H1 (cell line): ENCODE measurements at regions not wholly inside any gene's neighbourhood (a gene's known extent, or its start where the extent isn't known, plus 50 kb on each side); places are given as distances from the start of the nearest gene placed in this dataset.

ENCODE experiments used
- CTCF ChIA-PET: fragments of 300-600 bp; sonication (Branson Sonifier 250); formaldehyde crosslinking; loops from one replicate; lab custom pipeline; 2021; ENCODE audit not compliant: partially characterized antibody; lab: Charles Lee
- POLR2A ChIA-PET: fragments of 300-600 bp; sonication (Branson Sonifier 250); formaldehyde crosslinking; loops from one replicate; lab custom pipeline; 2021; ENCODE audit warnings: inconsistent platforms; ENCODE audit not compliant: partially characterized antibody; lab: Charles Lee
- DNase-seq, 2 experiments: peaks; one replicate each; pipeline versions ENCODE4 v3.0.0 to v3.0.0-alpha.2; 2010 to 2022; ENCODE audit warnings: low spot score in 2 of 2, low read depth in 1 of 2, mixed read lengths in 1 of 2
- FAIRE-seq: peaks from 2 replicates; lab custom pipeline; 2011; peaks lifted over from hg19 to GRCh38; lab: Jason Lieb, UNC
- H2AFZ ChIP-seq: 2 replicates; pipeline ENCODE4 v1.8.1; 2012; ENCODE audit warnings: low read length, inconsistent platforms
- H2AK5ac ChIP-seq: 2 replicates; pipeline ENCODE4 v1.6.1; 2013; ENCODE audit warnings: low read depth, low read length
- H2BK120ac ChIP-seq: replicated peaks from 2 replicates; pipeline ENCODE3; 2013; ENCODE audit warnings: low read depth, low read length, inconsistent platforms
- H2BK12ac ChIP-seq: 2 replicates; pipeline ENCODE4 v1.6.1; 2013; ENCODE audit warnings: low read depth, low read length
- H2BK15ac ChIP-seq: 2 replicates; pipeline ENCODE4 v1.6.1; 2013; ENCODE audit warnings: low read length
- H2BK20ac ChIP-seq: 2 replicates; pipeline ENCODE4 v1.6.1; 2013; ENCODE audit warnings: low read length
- H2BK5ac ChIP-seq: 2 replicates; pipeline ENCODE4 v1.6.1; 2013; ENCODE audit warnings: low read depth, low read length
- H3K14ac ChIP-seq: 2 replicates; pipeline ENCODE4 v1.6.1; 2013; ENCODE audit warnings: inconsistent platforms; ENCODE audit not compliant: insufficient read length
- H3K18ac ChIP-seq: 2 replicates; pipeline ENCODE4 v1.6.1; 2013; ENCODE audit warnings: low read length; ENCODE audit errors: extremely low read depth
- H3K23ac ChIP-seq: 2 replicates; pipeline ENCODE4 v1.6.1; 2013; ENCODE audit warnings: inconsistent platforms; ENCODE audit not compliant: insufficient read length
- H3K23me2 ChIP-seq: 2 replicates; pipeline ENCODE4 v1.6.1; 2013; ENCODE audit warnings: low read depth, low read length
- H3K27ac ChIP-seq: 2 replicates; pipeline ENCODE4 v1.6.1; 2011; ENCODE audit warnings: low read depth, low read length, inconsistent platforms
- H3K27me3 ChIP-seq, 4 experiments: replicated peaks in 1 of 4; 1 replicate in 1 of 4; 2 replicates in 3 of 4; pipeline versions ENCODE4 v1.6.1 to v1.8.1; 2011 to 2013; ENCODE audit warnings: low read length in 3 of 4, mild to moderate bottlenecking in 3 of 4, inconsistent platforms in 2 of 4, mixed read lengths in 2 of 4, moderate library complexity in 1 of 4; ENCODE audit not compliant: control insufficient read depth in 3 of 4, insufficient read depth in 3 of 4; ENCODE audit errors: extremely low read depth in 1 of 4
- H3K36me3 ChIP-seq, 4 experiments: 2 replicates each; pipeline versions ENCODE4 v1.6.1 to v1.8.1; 2011 to 2013; ENCODE audit warnings: mild to moderate bottlenecking in 4 of 4, low read length in 3 of 4, moderate library complexity in 2 of 4, control low read depth in 1 of 4, inconsistent platforms in 1 of 4; ENCODE audit not compliant: insufficient read depth in 4 of 4, control insufficient read depth in 2 of 4
- H3K4ac ChIP-seq: replicated peaks from 2 replicates; pipeline ENCODE3; 2013; ENCODE audit warnings: low read length, low read depth, mixed read lengths, inconsistent platforms; ENCODE audit not compliant: insufficient read length
- H3K4me1 ChIP-seq, 4 experiments: replicated peaks in 1 of 4; 1 replicate in 1 of 4; 2 replicates in 3 of 4; pipeline versions ENCODE4 v1.6.1 to v1.8.1; 2011 to 2013; ENCODE audit warnings: low read length in 3 of 4, inconsistent platforms in 2 of 4, mixed read lengths in 1 of 4; ENCODE audit not compliant: insufficient read depth in 4 of 4, control insufficient read depth in 3 of 4
- H3K4me2 ChIP-seq, 2 experiments: 2 replicates each; pipeline versions ENCODE4 v1.6.1 to v1.8.1; 2011 to 2013; ENCODE audit warnings: low read depth in 2 of 2, low read length in 2 of 2, control low read depth in 1 of 2, inconsistent platforms in 1 of 2, mild to moderate bottlenecking in 1 of 2; ENCODE audit not compliant: insufficient read depth in 1 of 2
- H3K4me3 ChIP-seq, 4 experiments: fragments of 200-600, 300-600 bp in 1 of 4; sonication (generic), shearing (Covaris generic), sonication (Bioruptor Twin) in 1 of 4; 2 replicates each; pipeline versions ENCODE4 v1.5.1 to v1.8.1; 2011 to 2016; ENCODE audit warnings: low read length in 4 of 4, low read depth in 3 of 4, control low read depth in 2 of 4, inconsistent platforms in 2 of 4, mild to moderate bottlenecking in 2 of 4, mixed read lengths in 1 of 4, moderate library complexity in 1 of 4; ENCODE audit not compliant: insufficient read depth in 2 of 4; ENCODE audit errors: extremely low read depth in 1 of 4
- H3K56ac ChIP-seq: replicated peaks from 2 replicates; pipeline ENCODE3; 2013; ENCODE audit warnings: low read depth, mild to moderate bottlenecking, mixed read lengths, low read length, inconsistent platforms; ENCODE audit not compliant: insufficient read length
- H3K79me1 ChIP-seq: 2 replicates; pipeline ENCODE4 v1.6.1; 2013; ENCODE audit warnings: low read depth, low read length, control low read depth
- H3K79me2 ChIP-seq, 2 experiments: 2 replicates each; pipeline versions ENCODE4 v1.6.1 to v1.8.1; 2012 to 2013; ENCODE audit warnings: low read length in 2 of 2, mild to moderate bottlenecking in 2 of 2, inconsistent platforms in 1 of 2; ENCODE audit not compliant: insufficient read depth in 2 of 2, control insufficient read depth in 1 of 2
- H3K9ac ChIP-seq, 4 experiments: replicated peaks in 1 of 4; 1 replicate in 1 of 4; 2 replicates in 3 of 4; pipeline versions ENCODE4 v1.6.1 to v1.8.1; 2011 to 2013; ENCODE audit warnings: low read depth in 3 of 4, low read length in 3 of 4, control low read depth in 2 of 4, mild to moderate bottlenecking in 2 of 4, moderate library complexity in 2 of 4, inconsistent platforms in 1 of 4; ENCODE audit errors: extremely low read depth in 1 of 4
- H3K9me3 ChIP-seq, 2 experiments: 2 replicates each; pipeline versions ENCODE4 v1.6.1 to v1.8.1; 2012 to 2013; ENCODE audit warnings: mild to moderate bottlenecking in 2 of 2, moderate library complexity in 2 of 2, control low read depth in 1 of 2, inconsistent platforms in 1 of 2, low read depth in 1 of 2, low read length in 1 of 2, mixed read lengths in 1 of 2; ENCODE audit not compliant: insufficient read depth in 2 of 2
- H4K20me1 ChIP-seq, 2 experiments: replicated peaks in 1 of 2; 2 replicates each; pipeline versions ENCODE3 to v1.8.1; 2011 to 2013; ENCODE audit warnings: inconsistent platforms in 2 of 2, low read length in 2 of 2, mild to moderate bottlenecking in 1 of 2; ENCODE audit not compliant: insufficient read depth in 2 of 2, control insufficient read depth in 1 of 2
- H4K5ac ChIP-seq: 2 replicates; pipeline ENCODE4 v1.6.1; 2013; ENCODE audit warnings: low read length, low read depth, mixed read lengths, inconsistent platforms; ENCODE audit not compliant: insufficient read length
- H4K8ac ChIP-seq: 2 replicates; pipeline ENCODE4 v1.8.0; 2013; ENCODE audit warnings: mild to moderate bottlenecking, moderate library complexity, low read length, inconsistent platforms; ENCODE audit not compliant: insufficient read depth; ENCODE audit errors: extremely low read depth
- H4K91ac ChIP-seq: replicated peaks from 2 replicates; pipeline ENCODE3; 2013; ENCODE audit warnings: low read length, mixed read lengths, inconsistent platforms; ENCODE audit not compliant: insufficient read length
- CBX8 ChIP-seq: fragments of 300-800, 300-1000 bp; sonication (generic); IDR thresholded peaks from 2 replicates; pipeline ENCODE4 v1.7.1; 2016; ENCODE audit warnings: low read depth, low read length, borderline replicate concordance
- FOSL1 ChIP-seq: IDR thresholded peaks from 2 replicates; pipeline ENCODE4 v1.6.1; 2011; ENCODE audit warnings: mild to moderate bottlenecking, low read depth, low read length, moderate library complexity; ENCODE audit not compliant: insufficient read depth
- KDM5A ChIP-seq: fragments of 200-600 bp; IDR thresholded peaks from 2 replicates; pipeline ENCODE4 v1.7.1; 2012; ENCODE audit warnings: mild to moderate bottlenecking, low read length, inconsistent platforms, mixed read lengths
- POU5F1 ChIP-seq: IDR thresholded peaks from 2 replicates; pipeline ENCODE4 v1.6.1; 2011; ENCODE audit warnings: low read depth, mild to moderate bottlenecking, low read length, moderate library complexity
- SIRT6 ChIP-seq: IDR thresholded peaks from one replicate; pipeline ENCODE4 v1.7.1; 2012; ENCODE audit warnings: low read length, inconsistent platforms
- SRF ChIP-seq: IDR thresholded peaks from 2 replicates; pipeline ENCODE4 v1.6.1; 2011; ENCODE audit warnings: mild to moderate bottlenecking, low read depth, low read length, moderate library complexity
- TAF7 ChIP-seq: optimal IDR thresholded peaks from 2 replicates; pipeline ENCODE3; 2011; ENCODE audit warnings: low read depth, mild to moderate bottlenecking, inconsistent platforms, low read length, moderate library complexity, borderline replicate concordance
- WGBS, 2 experiments: shearing (Covaris generic) in 1 of 2; methylation state at CpG; one replicate each; pipeline versions ENCODE4 v1.1.6 to v1.1.7; 2013 to 2015; ENCODE audit warnings: low lambda C conversion rate in 2 of 2, mixed read lengths in 2 of 2, inconsistent platforms in 1 of 2, low coverage in 1 of 2, missing lambda C conversion rate in 1 of 2; ENCODE audit not compliant: insufficient replicate concordance in 2 of 2, insufficient coverage in 1 of 2, insufficient read length in 1 of 2; ENCODE audit errors: extremely low coverage in 1 of 2, missing lambda C conversion rate in 1 of 2; 5-methylcytosine and 5-hydroxymethylcytosine counted together
- TF ChIP-seq, protein P1 (sequence below): IDR thresholded peaks from 2 replicates; pipeline ENCODE4 v1.6.1; 2012; ENCODE audit warnings: low read length, inconsistent platforms
- TF ChIP-seq, protein P2 (sequence below): IDR thresholded peaks from 2 replicates; pipeline ENCODE4 v1.6.1; 2012; ENCODE audit warnings: inconsistent platforms
- TF ChIP-seq, protein P3 (sequence below): IDR thresholded peaks from 2 replicates; pipeline ENCODE4 v1.6.1; 2011; ENCODE audit warnings: low read length, improper control_type of control experiment
- TF ChIP-seq, protein P4 (sequence below): IDR thresholded peaks from 2 replicates; pipeline ENCODE4 v1.6.1; 2012; ENCODE audit warnings: inconsistent platforms

DNA sequence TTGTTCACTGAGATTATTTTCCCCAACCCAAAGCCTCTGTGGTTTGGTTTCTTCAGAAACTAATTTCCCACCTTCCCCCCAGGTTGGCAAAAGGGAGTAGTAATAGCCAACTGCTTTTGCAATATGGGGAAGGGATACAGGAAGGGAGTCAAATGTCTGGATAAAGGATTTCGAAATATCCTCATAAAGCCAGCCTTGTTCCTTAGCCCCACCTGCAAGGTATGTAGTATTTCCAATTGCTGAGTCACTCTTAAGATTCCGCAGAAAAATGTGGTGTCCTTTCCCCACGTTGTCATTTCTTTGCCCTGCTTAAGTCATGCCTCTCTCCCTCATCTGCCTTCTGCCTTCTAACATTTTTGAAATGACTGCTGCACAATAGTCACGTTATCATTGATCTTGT lies 138.8 kb upstream of the DCAF8L1 start:
- Histone ChIP-seq H3K27ac (no peak overlapping the region), H3K79me2 (no peaks in the 10 kb centered on the region), H4K20me1 (no peaks in the 10 kb centered on the region), H3K9me3 (no peaks in the 10 kb centered on the region), H3K23me2 (no peaks in the 10 kb centered on the region), H3K56ac (no peak overlapping the region), H2BK5ac (no peak overlapping the region), H3K4me1 (no peaks in the 10 kb centered on the region), H2BK15ac (no peak overlapping the region), H4K8ac (no peak overlapping the region), H2AK5ac (no peak overlapping the region), H3K23ac (no peak overlapping the region), H2AFZ (no peak overlapping the region), H2BK12ac (no peak overlapping the region), H3K79me1 (no peaks in the 10 kb centered on the region), H4K5ac (no peak overlapping the region), H3K4me3 (no peak overlapping the region), H3K9ac (no peak overlapping the region), H3K18ac (no peak overlapping the region), H2BK120ac (no peak overlapping the region), H3K4ac (no peak overlapping the region), H3K27me3 (peaks cover 3 to 23% (median 15%) of the 10 kb centered on the region in 4 experiments; a peak in 6 of 7 replicates), H3K4me2 (no peak overlapping the region), H2BK20ac (no peak overlapping the region), H3K36me3 (no peaks in the 10 kb centered on the region), H4K91ac (no peak overlapping the region), H3K14ac (no peak overlapping the region)
- no peak for FAIRE-seq
- no peak for DNase-seq
- CTCF ChIA-PET = no interaction called here
- POLR2A ChIA-PET = no interaction called here
- WGBS, 2 experiments = 71% methylated on average over 4 of the region's 4 CpGs; no CpG with 5 or more reads in 1 of the 2 experiments
- TF ChIP-seq, protein P1, sequence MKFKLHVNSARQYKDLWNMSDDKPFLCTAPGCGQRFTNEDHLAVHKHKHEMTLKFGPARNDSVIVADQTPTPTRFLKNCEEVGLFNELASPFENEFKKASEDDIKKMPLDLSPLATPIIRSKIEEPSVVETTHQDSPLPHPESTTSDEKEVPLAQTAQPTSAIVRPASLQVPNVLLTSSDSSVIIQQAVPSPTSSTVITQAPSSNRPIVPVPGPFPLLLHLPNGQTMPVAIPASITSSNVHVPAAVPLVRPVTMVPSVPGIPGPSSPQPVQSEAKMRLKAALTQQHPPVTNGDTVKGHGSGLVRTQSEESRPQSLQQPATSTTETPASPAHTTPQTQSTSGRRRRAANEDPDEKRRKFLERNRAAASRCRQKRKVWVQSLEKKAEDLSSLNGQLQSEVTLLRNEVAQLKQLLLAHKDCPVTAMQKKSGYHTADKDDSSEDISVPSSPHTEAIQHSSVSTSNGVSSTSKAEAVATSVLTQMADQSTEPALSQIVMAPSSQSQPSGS = no peak
- TF ChIP-seq CBX8 (no peak), FOSL1 (no peak), POU5F1 (no peak), SIRT6 (no peak), SRF (no peak), TAF7 (no peak), KDM5A (no peak)
- TF ChIP-seq, protein P2, sequence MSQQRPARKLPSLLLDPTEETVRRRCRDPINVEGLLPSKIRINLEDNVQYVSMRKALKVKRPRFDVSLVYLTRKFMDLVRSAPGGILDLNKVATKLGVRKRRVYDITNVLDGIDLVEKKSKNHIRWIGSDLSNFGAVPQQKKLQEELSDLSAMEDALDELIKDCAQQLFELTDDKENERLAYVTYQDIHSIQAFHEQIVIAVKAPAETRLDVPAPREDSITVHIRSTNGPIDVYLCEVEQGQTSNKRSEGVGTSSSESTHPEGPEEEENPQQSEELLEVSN = no peak
- TF ChIP-seq, protein P3, sequence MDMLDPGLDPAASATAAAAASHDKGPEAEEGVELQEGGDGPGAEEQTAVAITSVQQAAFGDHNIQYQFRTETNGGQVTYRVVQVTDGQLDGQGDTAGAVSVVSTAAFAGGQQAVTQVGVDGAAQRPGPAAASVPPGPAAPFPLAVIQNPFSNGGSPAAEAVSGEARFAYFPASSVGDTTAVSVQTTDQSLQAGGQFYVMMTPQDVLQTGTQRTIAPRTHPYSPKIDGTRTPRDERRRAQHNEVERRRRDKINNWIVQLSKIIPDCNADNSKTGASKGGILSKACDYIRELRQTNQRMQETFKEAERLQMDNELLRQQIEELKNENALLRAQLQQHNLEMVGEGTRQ = no peak
- TF ChIP-seq, protein P4, sequence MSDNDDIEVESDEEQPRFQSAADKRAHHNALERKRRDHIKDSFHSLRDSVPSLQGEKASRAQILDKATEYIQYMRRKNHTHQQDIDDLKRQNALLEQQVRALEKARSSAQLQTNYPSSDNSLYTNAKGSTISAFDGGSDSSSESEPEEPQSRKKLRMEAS = no peak
